Astrocyte (in vitro differentiated cells and primary cell): ENCODE measurements at regions not wholly inside any gene's neighbourhood (a gene's known extent, or its start where the extent isn't known, plus 50 kb on each side); places are given as distances from the start of the nearest gene placed in this dataset.

ENCODE experiments used
- EZH2 ChIP-seq: IDR thresholded peaks from 2 replicates; pipeline ENCODE4 v1.6.1; 2012; ENCODE audit warnings: mild to moderate bottlenecking, low read length, inconsistent platforms; ENCODE audit not compliant: insufficient read depth
- TF ChIP-seq, protein P1 (sequence below): IDR thresholded peaks from 2 replicates; pipeline ENCODE4 v1.5.1; 2011; ENCODE audit warnings: low read depth, mild to moderate bottlenecking, inconsistent platforms, low read length, moderate library complexity; ENCODE audit not compliant: insufficient read depth

DNA sequence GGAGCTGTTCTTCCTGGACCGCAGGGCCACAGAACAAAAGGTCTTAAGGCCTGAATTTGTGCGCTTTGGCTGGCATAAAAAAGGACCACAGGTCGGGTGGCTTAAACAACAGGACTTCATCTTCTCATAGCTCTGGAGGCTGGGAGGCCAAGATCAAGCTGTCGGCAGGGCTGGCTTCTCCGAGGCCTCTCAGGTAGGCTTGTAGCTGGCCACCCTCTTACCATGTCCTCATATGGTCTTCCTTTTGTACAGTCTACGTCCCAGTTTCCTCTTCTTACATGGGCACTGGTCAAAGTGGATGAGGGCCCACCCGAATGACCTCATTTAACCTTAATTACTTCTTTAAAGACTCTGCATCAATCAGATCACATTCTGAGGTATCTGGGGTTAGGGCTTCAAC, 257.6 kb downstream of the CBLN1 start:
- TF ChIP-seq, protein P1, sequence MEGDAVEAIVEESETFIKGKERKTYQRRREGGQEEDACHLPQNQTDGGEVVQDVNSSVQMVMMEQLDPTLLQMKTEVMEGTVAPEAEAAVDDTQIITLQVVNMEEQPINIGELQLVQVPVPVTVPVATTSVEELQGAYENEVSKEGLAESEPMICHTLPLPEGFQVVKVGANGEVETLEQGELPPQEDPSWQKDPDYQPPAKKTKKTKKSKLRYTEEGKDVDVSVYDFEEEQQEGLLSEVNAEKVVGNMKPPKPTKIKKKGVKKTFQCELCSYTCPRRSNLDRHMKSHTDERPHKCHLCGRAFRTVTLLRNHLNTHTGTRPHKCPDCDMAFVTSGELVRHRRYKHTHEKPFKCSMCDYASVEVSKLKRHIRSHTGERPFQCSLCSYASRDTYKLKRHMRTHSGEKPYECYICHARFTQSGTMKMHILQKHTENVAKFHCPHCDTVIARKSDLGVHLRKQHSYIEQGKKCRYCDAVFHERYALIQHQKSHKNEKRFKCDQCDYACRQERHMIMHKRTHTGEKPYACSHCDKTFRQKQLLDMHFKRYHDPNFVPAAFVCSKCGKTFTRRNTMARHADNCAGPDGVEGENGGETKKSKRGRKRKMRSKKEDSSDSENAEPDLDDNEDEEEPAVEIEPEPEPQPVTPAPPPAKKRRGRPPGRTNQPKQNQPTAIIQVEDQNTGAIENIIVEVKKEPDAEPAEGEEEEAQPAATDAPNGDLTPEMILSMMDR: no peak
- TF ChIP-seq EZH2: no peak
